NAMALWA (cell line): ENCODE measurements at regions not wholly inside any gene's neighbourhood (a gene's known extent, or its start where the extent isn't known, plus 50 kb on each side); places are given as distances from the start of the nearest gene placed in this dataset.

Source experiments
- DNase-seq: peaks from one replicate; pipeline ENCODE4 v3.0.0-alpha.2; 2015; ENCODE audit warnings: low spot score

DNA sequence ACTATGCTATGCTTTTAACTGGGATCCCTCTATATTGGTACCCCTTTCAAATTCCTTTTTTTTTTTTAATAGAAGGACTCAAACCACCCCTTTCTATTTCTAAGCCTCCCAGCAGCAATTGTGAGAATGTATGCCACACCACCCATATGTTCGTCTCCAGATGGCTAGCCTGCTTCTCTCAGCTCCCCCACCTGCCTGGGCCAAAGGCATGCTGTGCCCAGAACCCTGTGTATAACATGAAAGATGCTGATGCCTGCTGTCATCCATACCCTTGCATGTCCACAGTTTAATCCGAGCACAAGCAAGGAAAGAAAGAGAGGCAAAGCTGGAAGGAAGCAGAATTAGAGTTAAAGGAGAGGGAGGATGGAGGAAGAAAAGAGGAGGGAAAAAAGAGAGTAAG is 159.5 kb upstream of the CNTN6 start:
- DNase-seq, result no peak

DNA sequence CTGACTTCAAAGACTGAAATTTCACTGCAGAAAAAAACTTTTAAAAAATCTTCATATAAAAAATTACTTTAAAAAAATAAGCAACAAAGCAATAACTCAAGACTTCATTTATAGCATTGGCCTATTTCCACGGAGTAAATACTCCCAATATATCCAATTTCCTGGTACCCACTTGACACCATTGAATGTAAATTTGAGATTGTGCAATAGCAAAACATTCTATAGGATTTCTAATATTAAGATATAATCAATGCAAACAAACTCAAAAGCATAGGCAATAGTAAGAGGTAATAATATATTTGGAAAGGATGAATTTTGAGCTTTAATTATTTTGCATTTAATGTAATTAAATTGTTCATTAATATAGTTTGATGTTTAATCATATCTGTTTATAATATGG is 148.0 kb upstream of the CNTN6 start:
- DNase-seq, result no peak

DNA sequence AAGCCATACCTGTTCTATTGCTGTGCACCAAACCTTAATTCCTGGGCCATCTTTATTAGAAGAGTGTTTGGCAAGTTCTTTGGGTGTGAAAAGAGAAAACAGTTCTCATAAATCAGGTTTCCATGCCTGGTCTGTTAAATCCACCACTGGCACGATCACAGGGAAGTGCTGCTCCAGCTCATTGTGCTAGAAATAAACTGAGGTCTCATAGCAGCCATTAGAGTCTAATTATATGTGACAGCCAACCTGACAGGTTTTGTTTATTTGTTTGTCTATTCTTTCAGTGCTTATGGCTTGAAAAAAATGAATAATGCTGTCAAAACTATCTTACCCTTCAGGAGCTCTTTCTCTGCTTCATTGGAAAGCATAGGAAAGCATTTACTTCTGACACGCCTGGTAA is 147.1 kb upstream of the CNTN6 start:
- no peak for DNase-seq

- no peak for DNase-seq
Observed at GRCh38 chr3:952906-953305, 139.9 kb upstream of the CNTN6 start.

DNA sequence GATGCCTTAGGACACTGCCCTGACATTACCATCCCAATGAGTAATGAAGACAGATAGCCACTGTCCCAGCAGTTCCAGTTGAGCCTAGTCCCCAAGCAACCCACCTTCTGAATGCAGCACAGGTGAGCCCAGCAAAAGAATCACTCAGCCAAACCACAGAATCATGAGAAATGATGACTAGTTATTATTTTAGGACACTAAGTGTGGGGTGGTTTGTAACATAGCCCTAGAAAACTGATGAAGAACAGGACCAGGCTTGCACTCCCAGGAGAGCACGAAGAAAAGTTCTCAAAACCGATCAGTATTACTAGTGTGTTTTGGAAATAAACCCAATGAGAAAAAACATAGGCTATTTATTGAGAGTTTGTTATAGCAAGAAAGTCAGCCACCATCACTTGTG is 129.6 kb upstream of the CNTN6 start:
- DNase-seq, result no peak

GRCh38 chr3:963755-964154 is 129.1 kb upstream of the CNTN6 start:
- DNase-seq, result no peak

GRCh38 chr3:965826-966225 is 127.0 kb upstream of the CNTN6 start:
- no peak for DNase-seq

DNA sequence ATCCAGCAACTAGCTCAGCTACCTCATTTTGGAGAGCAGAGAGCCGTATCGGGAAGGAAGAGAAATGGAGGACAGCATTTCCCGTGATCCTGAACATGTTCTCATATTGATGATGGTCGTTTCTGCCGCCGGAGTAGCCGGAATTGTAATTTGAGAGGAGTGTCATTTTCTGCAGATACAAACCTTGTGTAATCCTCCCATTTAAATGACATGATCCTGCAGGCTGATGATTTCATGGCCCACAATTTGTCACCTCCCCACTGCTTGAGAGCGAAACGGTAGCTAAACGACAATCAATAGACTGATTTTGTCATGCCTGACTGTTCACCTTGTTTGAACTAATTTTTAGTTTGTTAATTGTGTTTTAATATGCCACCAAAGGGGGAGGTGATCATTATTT is 126.5 kb upstream of the CNTN6 start:
- no peak for DNase-seq

DNA sequence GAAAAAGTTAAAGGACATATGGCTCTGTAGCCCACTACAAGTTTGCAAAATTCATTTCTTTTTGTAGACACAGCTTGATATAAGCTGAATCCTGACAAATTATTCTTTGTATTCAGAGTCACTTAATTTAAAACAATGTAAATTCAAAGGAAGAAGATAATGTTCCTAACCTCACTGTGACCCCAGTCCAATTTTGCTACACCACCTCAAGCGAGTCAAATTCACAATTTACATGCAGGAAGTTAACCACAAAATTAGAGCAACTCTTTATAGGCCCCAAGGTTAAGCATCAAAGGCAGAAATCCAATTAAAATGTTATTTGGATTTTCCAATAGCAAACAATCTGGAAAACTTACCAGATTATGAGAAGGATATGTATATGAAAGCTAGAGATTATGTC is 119.5 kb upstream of the CNTN6 start:
- DNase-seq, result no peak

- no peak for DNase-seq
Observed at GRCh38 chr3:976006-976405, 116.8 kb upstream of the CNTN6 start.

DNA sequence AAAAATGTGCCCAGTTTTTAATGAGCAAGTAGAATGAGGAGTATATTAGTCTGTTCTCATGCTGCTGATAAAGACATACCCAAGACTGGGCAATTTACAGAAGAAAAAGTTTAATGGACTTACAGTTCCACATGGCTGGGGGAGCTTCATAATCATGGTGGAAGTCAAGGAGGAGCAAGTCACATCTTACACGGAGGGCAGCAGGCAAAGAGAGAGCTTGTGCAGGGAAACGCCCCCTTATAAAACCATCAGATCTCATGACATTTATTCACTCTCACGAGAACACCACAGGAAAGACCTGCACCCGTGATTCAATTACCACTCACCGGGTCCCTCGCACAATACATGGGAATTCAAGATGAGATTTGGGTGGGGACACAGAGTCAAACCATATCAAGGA is 111.7 kb upstream of the CNTN6 start:
- no peak for DNase-seq

GRCh38 chr3:988785-989184 is 104.0 kb upstream of the CNTN6 start:
- no peak for DNase-seq

DNA sequence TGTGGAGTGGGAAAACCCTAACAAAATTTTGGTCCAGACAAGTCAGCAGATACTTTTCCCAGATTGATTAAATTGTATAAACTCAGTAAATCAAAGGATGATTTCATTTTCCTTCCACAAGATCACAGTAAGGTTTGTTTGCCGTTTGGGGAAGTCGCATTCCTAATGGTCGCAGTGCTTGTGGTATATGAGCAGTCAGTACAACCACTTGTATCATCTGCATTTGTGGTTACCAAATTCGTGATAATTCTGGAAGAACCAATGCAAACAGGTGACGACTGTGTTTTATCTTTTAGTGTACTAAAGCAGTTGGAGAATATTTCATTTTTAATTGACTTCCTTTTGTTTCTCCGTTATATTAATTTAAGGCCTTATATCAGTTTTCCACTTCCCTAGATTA is 100.0 kb upstream of the CNTN6 start:
- DNase-seq, result no peak

GRCh38 chr3:1002010-1002409 is 90.8 kb upstream of the CNTN6 start:
- no peak for DNase-seq

DNA sequence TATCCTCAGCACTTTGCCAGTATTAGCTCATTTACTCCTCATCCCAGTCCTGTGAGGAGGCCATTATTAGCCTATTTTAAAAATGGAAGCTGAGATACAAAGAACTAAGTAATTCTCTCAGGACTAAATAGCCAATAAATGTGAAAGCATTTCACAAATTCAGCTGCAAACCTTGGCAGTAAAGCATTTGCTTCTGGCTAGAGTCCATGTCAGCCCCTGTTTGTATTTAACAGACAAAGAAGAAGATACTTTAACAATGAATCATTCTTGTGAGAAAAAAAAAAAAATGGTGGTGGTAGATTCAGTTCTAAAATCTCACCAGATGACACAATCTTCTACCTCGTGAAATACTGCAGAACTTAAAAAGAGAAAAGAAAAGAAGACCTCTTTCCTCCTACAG is 85.0 kb upstream of the CNTN6 start:
- DNase-seq, result no peak

DNA sequence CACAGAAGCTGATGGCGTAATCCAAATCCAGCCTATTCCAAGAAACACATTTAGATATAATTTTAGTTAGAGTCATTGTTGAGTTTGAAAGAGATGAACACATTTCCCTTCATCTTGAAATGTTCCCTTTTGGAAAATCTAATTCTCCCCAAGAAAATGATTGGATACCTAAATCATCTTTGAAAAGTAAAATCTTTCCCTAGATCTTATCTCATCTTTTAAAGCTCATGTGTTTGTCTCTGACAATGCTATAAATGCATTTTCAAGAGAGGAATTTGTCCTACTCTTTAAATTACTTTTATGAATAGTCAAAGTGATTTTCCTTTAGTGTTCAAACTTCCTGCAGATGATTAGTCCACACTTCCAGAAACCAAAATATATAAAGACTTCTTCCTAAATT is 82.6 kb upstream of the CNTN6 start:
- no peak for DNase-seq

DNA sequence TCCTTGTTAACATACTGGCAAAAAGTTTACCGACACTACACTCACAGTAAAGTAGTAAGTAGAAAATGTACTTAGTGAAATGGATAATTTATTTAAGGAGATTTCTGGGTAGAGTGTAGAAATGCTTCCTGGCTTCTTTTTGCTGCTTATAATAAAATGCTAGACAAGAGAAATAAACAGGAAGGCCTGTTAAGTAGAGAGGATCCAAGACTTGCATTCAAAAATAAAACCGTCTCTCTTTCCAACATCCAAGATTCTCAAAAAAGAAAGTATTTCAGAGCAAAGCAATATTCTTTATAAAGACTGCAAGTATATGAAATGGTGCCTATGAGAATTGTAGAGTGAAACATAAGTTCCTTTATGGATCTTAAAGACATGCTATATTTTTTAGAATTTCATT is 77.0 kb upstream of the CNTN6 start:
- no peak for DNase-seq

- DNase-seq, result no peak
Observed at GRCh38 chr3:1017870-1018269, 75.0 kb upstream of the CNTN6 start.

GRCh38 chr3:1019157-1019556 is 73.7 kb upstream of the CNTN6 start:
- no peak for DNase-seq

- no peak for DNase-seq
Observed at GRCh38 chr3:1026395-1026794, 66.4 kb upstream of the CNTN6 start.

- DNase-seq, result no peak
Observed at GRCh38 chr3:1036207-1036826, 56.5 kb upstream of the CNTN6 start.

DNA sequence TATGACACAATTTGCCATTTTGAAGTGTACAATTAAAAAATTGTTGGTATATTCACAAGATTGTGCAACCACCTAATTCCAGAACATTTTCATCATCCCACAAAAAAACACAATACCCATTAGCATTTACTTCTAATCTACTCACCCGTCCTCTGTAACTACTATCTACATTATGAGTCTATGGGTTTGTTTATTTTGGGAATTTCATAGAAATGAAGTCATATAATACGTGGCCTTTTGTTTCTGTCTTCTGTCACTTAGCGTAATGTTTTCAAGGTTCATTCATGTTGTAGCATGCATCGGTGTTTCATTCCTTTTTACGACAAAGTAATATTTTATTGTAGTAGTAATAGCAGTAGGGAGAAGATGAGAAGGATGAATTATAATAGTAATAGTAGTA is 55.2 kb upstream of the CNTN6 start:
- DNase-seq, result no peak
